ENCODE measurements at regions not wholly inside any gene's neighbourhood (a gene's known extent, or its start where the extent isn't known, plus 50 kb on each side); places are given as distances from the start of the nearest gene placed in this dataset.

DNA sequence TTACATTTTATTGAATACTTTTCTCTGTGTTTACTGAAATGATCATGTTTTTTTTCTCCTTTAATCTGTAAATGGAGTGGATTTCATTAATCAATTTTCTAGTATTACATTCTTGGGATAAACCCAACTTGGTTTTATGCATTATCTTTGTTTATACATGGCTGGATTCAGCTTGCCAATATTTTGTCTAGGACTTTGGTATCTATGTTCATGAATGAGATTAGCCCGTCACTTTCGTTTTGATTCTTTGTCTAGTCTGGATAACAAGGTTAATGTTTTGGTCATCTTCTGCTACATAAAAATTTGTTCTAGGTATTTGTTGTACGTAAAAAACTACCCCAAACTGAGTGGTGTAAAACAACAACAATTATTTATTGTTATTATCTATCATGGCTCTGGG, 127.9 kb upstream of the PAX6 start:
- in situ Hi-C loops (cut with MboI; ENCODE audit: low pct_unique_long_range_greater_than_20kb, low sequenced_read_pairs, unreplicated experiment), result no loop called here
- TF ChIP-seq, protein P1, sequence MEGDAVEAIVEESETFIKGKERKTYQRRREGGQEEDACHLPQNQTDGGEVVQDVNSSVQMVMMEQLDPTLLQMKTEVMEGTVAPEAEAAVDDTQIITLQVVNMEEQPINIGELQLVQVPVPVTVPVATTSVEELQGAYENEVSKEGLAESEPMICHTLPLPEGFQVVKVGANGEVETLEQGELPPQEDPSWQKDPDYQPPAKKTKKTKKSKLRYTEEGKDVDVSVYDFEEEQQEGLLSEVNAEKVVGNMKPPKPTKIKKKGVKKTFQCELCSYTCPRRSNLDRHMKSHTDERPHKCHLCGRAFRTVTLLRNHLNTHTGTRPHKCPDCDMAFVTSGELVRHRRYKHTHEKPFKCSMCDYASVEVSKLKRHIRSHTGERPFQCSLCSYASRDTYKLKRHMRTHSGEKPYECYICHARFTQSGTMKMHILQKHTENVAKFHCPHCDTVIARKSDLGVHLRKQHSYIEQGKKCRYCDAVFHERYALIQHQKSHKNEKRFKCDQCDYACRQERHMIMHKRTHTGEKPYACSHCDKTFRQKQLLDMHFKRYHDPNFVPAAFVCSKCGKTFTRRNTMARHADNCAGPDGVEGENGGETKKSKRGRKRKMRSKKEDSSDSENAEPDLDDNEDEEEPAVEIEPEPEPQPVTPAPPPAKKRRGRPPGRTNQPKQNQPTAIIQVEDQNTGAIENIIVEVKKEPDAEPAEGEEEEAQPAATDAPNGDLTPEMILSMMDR (IDR thresholded peaks at IDR 0.05; ENCODE audit: extremely low read depth, insufficient read depth, missing control alignments), result no peak
- DNase-seq (ENCODE audit: low spot score), result no peak

DNA sequence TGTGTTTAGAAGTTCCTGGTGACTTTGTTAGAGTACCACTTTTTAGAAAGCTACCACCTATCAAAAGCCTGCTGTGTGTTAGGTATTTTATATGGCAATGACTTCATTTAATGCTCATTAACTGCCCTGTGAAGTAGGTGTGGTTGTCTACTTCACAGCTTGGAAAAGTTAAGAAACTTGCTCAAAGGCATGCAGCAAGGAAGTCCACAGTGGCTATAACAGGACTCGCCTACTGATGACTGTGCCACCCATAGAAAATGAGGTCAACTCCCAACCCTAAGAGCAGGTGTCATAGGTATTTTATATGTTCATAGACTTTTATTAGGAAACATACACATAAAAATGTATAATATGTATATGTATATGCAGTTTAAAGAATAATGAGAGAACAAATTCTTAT, 125.2 kb upstream of the PAX6 start:
- no peak for DNase-seq (ENCODE audit: low spot score)
- in situ Hi-C loops (cut with MboI; ENCODE audit: low pct_unique_long_range_greater_than_20kb, low sequenced_read_pairs, unreplicated experiment), result no loop called here
- TF ChIP-seq, protein P1 (IDR thresholded peaks at IDR 0.05; ENCODE audit: extremely low read depth, insufficient read depth, missing control alignments), result no peak

DNA sequence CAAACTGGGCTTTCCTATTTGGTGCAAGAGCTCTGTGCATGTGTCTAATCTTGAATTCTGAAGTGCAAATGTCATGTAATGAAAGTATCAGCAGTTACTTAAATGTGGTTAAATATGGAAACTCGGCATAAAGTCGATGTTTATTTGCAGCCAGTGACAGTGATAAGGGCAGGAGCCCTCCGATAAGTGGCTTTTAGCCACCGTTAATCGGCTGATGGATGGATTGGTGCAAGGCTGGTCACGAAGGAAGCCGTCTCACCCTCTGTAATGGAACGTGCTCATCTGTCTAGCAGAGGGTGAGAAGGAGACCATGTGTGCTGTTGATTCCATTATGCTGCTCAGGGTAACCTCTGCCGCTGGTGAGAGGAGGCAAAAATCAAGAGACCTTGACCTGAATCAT, 121.8 kb upstream of the PAX6 start:
- TF ChIP-seq, protein P1 (IDR thresholded peaks at IDR 0.05; ENCODE audit: extremely low read depth, insufficient read depth, missing control alignments), result no peak
- no peak for DNase-seq (ENCODE audit: low spot score)
- in situ Hi-C loops (cut with MboI; ENCODE audit: low pct_unique_long_range_greater_than_20kb, low sequenced_read_pairs, unreplicated experiment), result no loop called here

DNA sequence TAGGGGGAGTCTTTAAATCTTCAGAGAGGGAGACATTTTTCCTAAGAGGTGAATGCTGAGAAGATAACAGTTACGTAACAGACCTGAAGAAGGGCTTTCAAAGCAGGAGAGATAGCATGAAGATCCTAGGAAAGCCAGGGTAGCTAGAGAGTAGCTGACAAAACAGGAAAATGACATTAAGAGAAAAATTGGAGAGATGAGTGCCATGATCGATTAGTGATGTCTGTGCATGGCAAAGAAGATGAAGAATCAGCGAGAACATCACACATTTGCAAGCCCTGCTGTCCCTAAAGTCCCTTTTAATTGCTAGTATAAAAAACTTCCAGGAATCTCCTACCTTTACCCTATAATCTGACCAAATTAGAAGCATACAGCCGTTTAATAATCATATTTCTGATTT, 116.9 kb upstream of the PAX6 start:
- TF ChIP-seq, protein P1 (IDR thresholded peaks at IDR 0.05; ENCODE audit: extremely low read depth, insufficient read depth, missing control alignments), result no peak
- no peak for DNase-seq (ENCODE audit: low spot score)
- in situ Hi-C loops (cut with MboI; ENCODE audit: low pct_unique_long_range_greater_than_20kb, low sequenced_read_pairs, unreplicated experiment), result no loop called here

DNA sequence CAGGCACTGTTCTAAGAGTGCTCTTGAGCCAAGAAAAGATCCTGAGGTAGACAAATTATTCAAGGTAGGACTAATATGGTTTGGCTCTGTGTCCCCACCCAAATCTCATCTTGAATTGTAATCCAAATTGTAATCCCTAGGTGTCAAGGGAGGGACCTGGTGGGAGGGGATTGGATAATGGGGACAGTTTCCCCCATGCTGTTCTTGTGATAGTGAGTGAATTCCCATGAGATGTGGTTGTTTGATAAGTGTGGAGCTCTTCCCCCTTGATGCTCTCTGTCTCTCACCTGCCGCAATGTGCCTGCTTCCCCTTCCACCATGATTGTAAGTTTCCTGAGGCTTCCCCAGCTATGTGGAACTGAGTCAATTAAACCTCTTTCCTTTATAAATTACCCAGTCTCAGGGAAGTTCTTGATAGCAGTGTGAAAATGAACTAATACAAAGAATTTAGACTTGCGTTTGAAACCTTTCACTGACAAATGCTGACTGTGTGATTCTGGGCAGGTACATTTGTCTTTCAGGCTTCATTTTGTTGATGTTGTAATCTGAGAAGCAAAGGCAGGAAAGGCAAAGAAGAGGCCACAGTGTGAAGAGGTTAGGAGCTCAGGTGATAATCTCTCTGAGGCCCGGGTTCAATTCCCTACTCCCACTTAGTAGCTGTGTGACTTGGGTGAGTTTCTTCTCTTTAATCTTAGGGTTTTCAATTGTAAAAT, 115.8 kb upstream of the PAX6 start:
- in situ Hi-C loops (cut with MboI; ENCODE audit: low pct_unique_long_range_greater_than_20kb, low sequenced_read_pairs, unreplicated experiment), result no loop called here
- TF ChIP-seq, protein P1 (IDR thresholded peaks at IDR 0.05; ENCODE audit: extremely low read depth, insufficient read depth, missing control alignments), result no peak
- no peak for DNase-seq (ENCODE audit: low spot score)

DNA sequence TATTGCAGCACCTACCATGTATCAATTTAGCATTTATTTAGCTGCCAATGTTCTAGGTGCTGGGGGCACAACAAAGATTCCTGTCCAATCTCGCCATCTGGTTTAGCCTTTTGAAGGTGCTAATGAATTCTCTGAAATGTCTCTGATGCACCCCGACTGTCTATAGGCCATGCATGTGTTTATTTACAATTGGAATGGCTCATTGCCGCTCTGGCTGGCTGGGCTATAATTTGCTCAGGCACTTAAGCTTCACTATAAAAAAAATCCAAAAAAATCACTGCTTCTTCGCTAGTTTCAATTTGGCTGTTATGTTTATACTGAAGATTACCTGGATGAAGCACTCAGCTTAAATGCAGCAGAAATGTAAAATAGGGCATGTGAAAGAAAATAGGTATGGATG, 115.0 kb upstream of the PAX6 start:
- TF ChIP-seq, protein P1 (IDR thresholded peaks at IDR 0.05; ENCODE audit: extremely low read depth, insufficient read depth, missing control alignments), result no peak
- in situ Hi-C loops (cut with MboI; ENCODE audit: low pct_unique_long_range_greater_than_20kb, low sequenced_read_pairs, unreplicated experiment), result no loop called here
- DNase-seq (ENCODE audit: low spot score), result no peak
